Esophagus (tissue), 2 donors: ENCODE measurements at regions not wholly inside any gene's neighbourhood (a gene's known extent, or its start where the extent isn't known, plus 50 kb on each side); places are given as distances from the start of the nearest gene placed in this dataset.

Experiments used
- H3K27ac ChIP-seq, 2 donors: one replicate each; pipeline ENCODE4 v1.5.1; 2013; ENCODE audit warnings: low read depth in 2 of 2, mild to moderate bottlenecking in 2 of 2, inconsistent platforms in 1 of 2, low read length in 1 of 2, moderate library complexity in 1 of 2
- H3K27me3 ChIP-seq, 2 donors: one replicate each; pipeline ENCODE4 v1.6.1; 2013; ENCODE audit warnings: low read length in 2 of 2, control low read depth in 1 of 2, mild to moderate bottlenecking in 1 of 2; ENCODE audit not compliant: insufficient read depth in 2 of 2, control insufficient read depth in 1 of 2
- H3K36me3 ChIP-seq, 2 donors: one replicate each; pipeline ENCODE4 v1.6.1; 2013; ENCODE audit warnings: low read length in 1 of 2; ENCODE audit not compliant: control insufficient read depth in 2 of 2, insufficient read depth in 2 of 2
- H3K4me1 ChIP-seq, 2 donors: one replicate each; pipeline ENCODE4 v1.6.1; 2013; ENCODE audit warnings: low read length in 1 of 2; ENCODE audit not compliant: control insufficient read depth in 2 of 2, insufficient read depth in 2 of 2
- H3K4me3 ChIP-seq, 2 donors: one replicate each; pipeline ENCODE4 v1.5.1; 2013; ENCODE audit warnings: low read length in 2 of 2, mild to moderate bottlenecking in 2 of 2, low read depth in 1 of 2, moderate library complexity in 1 of 2
- H3K9me3 ChIP-seq, 2 donors: one replicate each; pipeline ENCODE4 v1.6.1; 2013; ENCODE audit warnings: mild to moderate bottlenecking in 2 of 2, low read depth in 1 of 2, low read length in 1 of 2, moderate library complexity in 1 of 2; ENCODE audit not compliant: control insufficient read depth in 2 of 2, insufficient read depth in 1 of 2
- WGBS, 2 donors: extraction: QIAGEN DNeasy Blood & Tissue Kit; methylation state at CpG; one replicate each; pipeline ENCODE4 v1.1.7; 2013; 5-methylcytosine and 5-hydroxymethylcytosine counted together
- donor health status: healthy with polysubstance abuse.
- donor health status: Bipolar disorder and iron deficiency.

GRCh38 chr5:58054018-58054417 lies 405.9 kb downstream of the PLK2 start:
- 95 to 96% methylated on average over 1 of the region's 1 CpG for WGBS, 2 donors

GRCh38 chr5:58048954-58049353 lies 410.9 kb downstream of the PLK2 start:
- H3K27me3 ChIP-seq: no peaks in the 10 kb centered on the region
- no peaks in the 10 kb centered on the region for H3K9me3 ChIP-seq
- 67 to 87% methylated on average over 3 of the region's 3 CpGs for WGBS, 2 donors
- no peak overlapping the region for H3K27ac ChIP-seq
- no peaks in the 10 kb centered on the region for H3K36me3 ChIP-seq
- H3K4me1 ChIP-seq: no peaks in the 10 kb centered on the region
- no peak overlapping the region for H3K4me3 ChIP-seq

More at GRCh38 chr5:58054018-58054417, 405.9 kb downstream of the PLK2 start:
- no peaks in the 10 kb centered on the region for H3K9me3 ChIP-seq
- no peak overlapping the region for H3K27ac ChIP-seq
- no peaks in the 10 kb centered on the region for H3K4me1 ChIP-seq
- H3K36me3 ChIP-seq: no peaks in the 10 kb centered on the region
- no peaks in the 10 kb centered on the region for H3K27me3 ChIP-seq
- no peak overlapping the region for H3K4me3 ChIP-seq

DNA sequence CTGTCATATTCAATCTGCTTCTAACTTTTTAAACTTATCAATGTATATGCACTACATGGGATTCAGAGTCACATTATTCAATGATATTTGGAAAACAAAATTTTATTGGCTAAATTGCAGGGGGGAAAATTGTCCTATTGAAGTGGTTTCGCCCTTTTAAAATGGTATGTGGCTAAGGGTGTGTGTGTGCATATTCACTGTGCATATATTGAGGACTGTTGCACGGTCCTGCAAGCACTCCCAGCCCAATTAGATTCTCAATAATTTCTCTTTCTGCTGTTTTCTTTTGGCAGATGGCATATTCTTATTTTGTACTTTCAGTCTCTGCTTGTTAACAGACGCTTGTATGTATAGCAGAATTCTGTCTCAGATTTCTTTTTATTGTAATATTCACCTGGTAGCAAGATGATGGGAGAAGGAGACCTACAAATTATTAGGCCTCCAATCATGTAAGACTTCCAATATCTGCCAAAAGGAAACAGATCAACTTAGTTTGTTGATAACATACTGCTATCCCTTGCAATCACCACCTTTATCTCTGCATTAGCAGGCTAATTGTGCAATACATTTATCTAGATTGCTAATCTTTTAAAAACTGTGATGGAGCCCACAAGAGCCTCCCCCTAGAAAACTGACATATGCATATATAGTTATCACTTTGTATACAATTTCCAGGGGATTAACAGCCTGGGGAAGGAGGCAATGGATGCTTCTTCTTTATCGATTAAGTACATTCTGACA lies 411.5 kb downstream of the PLK2 start:
- Histone ChIP-seq H3K36me3 (no peaks in the 10 kb centered on the region), H3K27ac (no peak overlapping the region), H3K4me3 (no peak overlapping the region), H3K9me3 (no peaks in the 10 kb centered on the region), H3K4me1 (no peaks in the 10 kb centered on the region), H3K27me3 (no peaks in the 10 kb centered on the region)
- 84 to 86% methylated on average over 4 of the region's 4 CpGs for WGBS, 2 donors

- Histone ChIP-seq H3K9me3 (no peaks in the 10 kb centered on the region), H3K4me1 (no peaks in the 10 kb centered on the region), H3K36me3 (no peaks in the 10 kb centered on the region), H3K27ac (no peak overlapping the region), H3K4me3 (no peak overlapping the region), H3K27me3 (no peaks in the 10 kb centered on the region)
- 96 to 98% methylated on average over 1 of the region's 1 CpG for WGBS, 2 donors
Measured at GRCh38 chr5:58046371-58046770, 413.5 kb downstream of the PLK2 start.

GRCh38 chr5:58044166-58044565 lies 415.7 kb downstream of the PLK2 start:
- Histone ChIP-seq H3K4me3 (no peak overlapping the region), H3K27ac (no peak overlapping the region), H3K36me3 (no peaks in the 10 kb centered on the region), H3K9me3 (no peaks in the 10 kb centered on the region), H3K4me1 (no peaks in the 10 kb centered on the region), H3K27me3 (no peaks in the 10 kb centered on the region)
- 85 to 86% methylated on average over 6 of the region's 6 CpGs for WGBS, 2 donors

DNA sequence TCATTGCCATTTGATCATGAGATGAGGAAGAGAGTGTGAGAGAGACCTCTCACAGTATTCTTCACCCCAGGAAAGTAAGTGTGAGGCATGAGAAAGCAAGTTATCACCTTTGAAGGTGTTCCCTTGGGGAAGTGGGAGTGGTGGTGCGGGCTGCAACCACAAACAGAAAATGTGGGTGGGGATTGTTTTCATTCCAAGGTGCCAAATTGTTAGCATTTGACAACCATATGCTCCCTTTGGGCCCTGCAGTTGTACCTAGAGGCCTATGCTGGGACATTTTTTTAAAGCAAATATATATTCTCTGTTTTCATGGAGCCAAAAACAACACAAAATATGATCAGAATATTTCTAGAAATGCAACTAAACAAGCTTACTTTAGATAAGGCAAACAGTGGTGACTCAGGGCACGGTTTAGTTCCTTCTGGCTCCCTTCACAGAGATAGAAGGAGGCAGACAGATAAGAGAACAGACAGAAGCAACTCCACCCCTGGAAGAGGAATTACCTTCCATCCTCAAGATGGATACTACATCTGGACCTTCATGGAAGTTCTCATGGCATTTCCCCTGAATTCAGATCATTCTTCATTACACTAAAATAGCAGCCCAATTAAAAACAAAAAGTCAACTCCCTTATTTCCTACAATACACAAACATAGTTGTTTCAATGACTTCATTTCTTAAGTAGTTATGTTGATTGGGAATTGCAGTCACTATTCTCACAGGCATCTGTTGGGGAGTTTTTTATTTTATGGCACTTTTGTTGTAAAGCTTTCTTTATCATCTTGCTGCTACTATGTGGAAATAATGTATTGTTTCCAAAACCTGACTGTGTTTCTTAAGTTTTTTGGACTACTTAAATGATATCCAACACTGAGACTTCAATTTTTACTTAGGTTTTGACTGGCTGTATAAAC lies 416.6 kb downstream of the PLK2 start:
- H3K4me1 ChIP-seq: no peaks in the 10 kb centered on the region
- H3K9me3 ChIP-seq: no peaks in the 10 kb centered on the region
- H3K36me3 ChIP-seq: no peaks in the 10 kb centered on the region
- no peaks in the 10 kb centered on the region for H3K27me3 ChIP-seq
- H3K27ac ChIP-seq: no peak overlapping the region
- H3K4me3 ChIP-seq: no peak overlapping the region
- 69 to 71% methylated on average over 2 of the region's 2 CpGs for WGBS, 2 donors

- H3K4me1 ChIP-seq: no peaks in the 10 kb centered on the region
- H3K36me3 ChIP-seq: no peaks in the 10 kb centered on the region
- no peak overlapping the region for H3K27ac ChIP-seq
- no peak overlapping the region for H3K4me3 ChIP-seq
- 96 to 97% methylated on average over 3 of the region's 3 CpGs for WGBS, 2 donors
- H3K9me3 ChIP-seq: no peaks in the 10 kb centered on the region
- no peaks in the 10 kb centered on the region for H3K27me3 ChIP-seq
Measured at GRCh38 chr5:58041884-58042283, 418.0 kb downstream of the PLK2 start.

GRCh38 chr5:58040846-58041245 lies 419.0 kb downstream of the PLK2 start:
- no peaks in the 10 kb centered on the region for H3K9me3 ChIP-seq
- H3K36me3 ChIP-seq: no peaks in the 10 kb centered on the region
- no peaks in the 10 kb centered on the region for H3K4me1 ChIP-seq
- H3K4me3 ChIP-seq: no peak overlapping the region
- 0% methylated on average over 1 of the region's 1 CpG for WGBS, 2 donors
- no peaks in the 10 kb centered on the region for H3K27me3 ChIP-seq
- no peak overlapping the region for H3K27ac ChIP-seq

DNA sequence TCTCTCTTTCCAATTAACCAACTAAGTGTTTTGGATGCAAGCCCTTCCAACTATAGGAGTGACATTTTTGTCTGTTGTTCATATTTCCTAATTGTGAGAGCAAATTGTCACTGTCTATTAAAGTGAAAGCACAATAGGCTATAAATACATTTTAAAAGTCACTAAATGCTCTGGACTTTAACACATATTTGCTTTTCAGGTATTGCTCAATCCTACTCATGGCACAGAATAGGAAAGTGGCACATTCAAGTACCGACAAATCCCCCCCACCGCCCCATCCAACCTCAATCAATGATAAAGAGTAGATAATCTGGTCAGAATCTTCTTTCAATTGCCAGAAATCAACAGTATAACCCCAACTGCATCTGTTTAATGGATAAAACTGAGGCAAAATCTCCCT lies 419.8 kb downstream of the PLK2 start:
- no peaks in the 10 kb centered on the region for H3K4me1 ChIP-seq
- H3K27ac ChIP-seq: no peak overlapping the region
- no peaks in the 10 kb centered on the region for H3K9me3 ChIP-seq
- H3K27me3 ChIP-seq: no peaks in the 10 kb centered on the region
- 28 to 40% methylated on average over 2 of the region's 2 CpGs for WGBS, 2 donors
- no peak overlapping the region for H3K4me3 ChIP-seq
- no peaks in the 10 kb centered on the region for H3K36me3 ChIP-seq
